GM18858 (cell line): ENCODE measurements at regions not wholly inside any gene's neighbourhood (a gene's known extent, or its start where the extent isn't known, plus 50 kb on each side); places are given as distances from the start of the nearest gene placed in this dataset.
A peak's percentile ranks its signal among the peaks of the same experiment; 100 is the strongest.
"Not testable (repeated sequence)": the region's sequence is repeated elsewhere in the genome, so short reads cannot be mapped to it uniquely, and the experiment has no call there.

ENCODE experiments used
- ATAC-seq: cut with Tn5 transposase; IDR thresholded peaks from one replicate; pipeline ENCODE4 v1.9.1; 2021; ENCODE audit not compliant: unreplicated experiment

DNA sequence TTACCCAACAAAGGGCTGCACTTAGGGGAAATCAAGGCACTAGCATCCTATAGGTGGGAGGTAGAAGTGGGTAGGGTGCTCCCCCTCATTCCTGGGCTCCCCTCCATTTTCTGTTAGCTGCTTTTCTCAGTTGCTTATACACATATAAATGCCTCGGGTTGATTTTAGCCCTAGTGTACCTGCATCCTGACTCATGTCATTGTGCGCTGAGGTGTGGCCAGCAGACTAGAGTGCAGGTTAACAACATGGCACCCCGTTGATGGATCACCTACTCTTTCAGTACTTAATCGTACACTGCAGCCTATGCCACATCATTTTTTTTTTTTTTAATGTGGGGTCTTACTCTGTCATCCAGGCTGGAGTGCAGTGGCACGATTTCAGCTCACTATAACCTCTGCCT lies 144.0 kb upstream of the ITGB1 start:
- ATAC-seq: no peak

DNA sequence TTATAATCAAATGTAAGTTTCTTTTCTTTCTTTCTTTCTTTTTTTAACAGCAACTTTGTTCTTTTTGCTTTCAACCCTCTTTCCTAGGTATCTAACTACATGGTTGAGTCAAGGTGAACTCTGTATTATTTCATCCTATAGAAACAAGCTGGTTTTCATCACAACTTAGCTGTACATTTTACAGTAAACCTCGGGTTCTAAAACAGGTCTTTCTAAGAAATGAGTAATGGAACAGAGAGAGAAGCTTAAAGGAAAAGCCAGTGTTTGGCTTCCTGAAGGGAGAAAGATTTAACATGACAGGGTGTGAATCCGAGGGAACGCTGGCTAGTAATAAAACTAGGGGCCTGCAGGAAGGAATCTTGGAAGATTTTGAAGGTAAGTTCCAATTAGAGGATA lies 143.4 kb upstream of the ITGB1 start:
- no peak for ATAC-seq

DNA sequence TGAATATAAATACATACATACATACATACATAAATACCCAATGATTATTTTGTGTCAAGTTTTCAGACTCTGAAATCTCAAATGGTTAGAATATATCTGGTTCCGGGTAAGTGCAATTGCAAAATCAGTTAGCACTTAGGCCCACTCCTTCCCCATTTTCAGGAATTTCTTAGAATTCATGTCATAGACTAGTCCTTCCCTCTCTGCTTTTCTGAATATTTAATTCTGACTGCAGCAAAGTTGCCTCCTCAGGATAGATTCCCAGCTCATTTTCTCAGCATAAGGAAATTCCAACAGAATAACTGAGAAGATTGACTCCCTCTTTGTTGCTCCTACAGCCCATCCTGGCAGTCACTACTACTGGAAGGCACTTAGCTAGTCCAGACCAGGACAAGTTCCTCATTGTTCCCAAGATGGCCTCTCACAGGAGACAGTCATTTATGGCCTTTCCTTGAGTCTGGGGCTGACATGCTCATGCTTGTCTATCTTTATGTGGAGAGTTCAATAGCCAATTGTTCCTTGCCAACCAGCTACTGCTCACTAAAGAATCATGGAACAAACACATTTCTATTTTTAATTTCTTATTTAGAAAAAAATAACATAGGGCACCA lies 142.9 kb upstream of the ITGB1 start:
- no peak for ATAC-seq

DNA sequence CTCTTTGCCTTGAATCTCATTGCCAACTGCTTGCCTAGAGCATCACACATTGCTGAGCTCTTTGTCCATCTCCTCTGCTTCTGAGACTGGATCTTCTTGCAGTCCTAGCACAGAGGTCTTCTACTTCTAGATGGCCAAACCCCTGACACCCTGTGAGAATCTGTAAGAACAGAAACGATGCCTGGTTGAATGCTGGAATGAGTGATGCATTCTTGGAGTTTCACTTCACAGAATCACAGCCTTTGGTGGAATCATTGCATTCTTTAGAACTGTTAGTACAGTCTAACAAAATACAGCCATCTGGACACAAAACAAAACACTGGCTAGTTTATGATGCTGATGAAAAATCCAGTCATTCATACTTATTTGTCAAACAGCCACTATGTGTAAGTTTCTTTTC lies 141.7 kb upstream of the ITGB1 start:
- no peak for ATAC-seq

DNA sequence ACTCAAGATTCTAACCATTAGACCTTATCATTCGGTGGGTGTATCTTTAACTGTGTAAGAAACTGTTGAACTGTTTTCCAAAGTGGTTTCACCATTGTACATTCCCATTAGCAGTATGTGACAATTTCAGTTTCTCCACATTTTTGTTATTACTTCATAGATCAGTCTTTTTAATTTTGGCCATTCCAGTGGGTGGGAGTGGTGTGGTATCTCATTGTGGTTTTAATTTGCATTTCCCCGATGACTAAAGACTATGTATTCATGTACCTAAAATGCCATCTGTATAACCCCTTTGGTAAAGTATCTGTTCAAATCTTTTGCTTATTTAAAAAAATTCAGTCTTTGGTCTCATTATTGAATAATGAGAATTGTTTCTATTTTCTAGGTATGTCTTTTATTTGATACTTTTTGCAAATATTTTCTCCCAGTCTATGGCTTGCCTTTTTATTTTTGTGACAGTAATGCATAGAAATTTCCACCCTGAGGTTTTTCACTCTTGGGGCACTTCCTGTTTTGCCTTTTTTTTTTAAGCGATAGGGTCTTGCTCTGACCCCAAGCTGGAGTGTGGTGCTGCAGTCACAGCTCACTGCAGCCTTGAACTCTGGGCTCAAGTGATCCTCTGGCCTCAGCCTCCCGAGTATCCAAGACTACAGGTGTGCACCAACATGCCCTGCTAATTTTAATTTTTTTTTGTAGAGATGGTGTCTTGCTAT lies 141.1 kb upstream of the ITGB1 start:
- no peak for ATAC-seq

DNA sequence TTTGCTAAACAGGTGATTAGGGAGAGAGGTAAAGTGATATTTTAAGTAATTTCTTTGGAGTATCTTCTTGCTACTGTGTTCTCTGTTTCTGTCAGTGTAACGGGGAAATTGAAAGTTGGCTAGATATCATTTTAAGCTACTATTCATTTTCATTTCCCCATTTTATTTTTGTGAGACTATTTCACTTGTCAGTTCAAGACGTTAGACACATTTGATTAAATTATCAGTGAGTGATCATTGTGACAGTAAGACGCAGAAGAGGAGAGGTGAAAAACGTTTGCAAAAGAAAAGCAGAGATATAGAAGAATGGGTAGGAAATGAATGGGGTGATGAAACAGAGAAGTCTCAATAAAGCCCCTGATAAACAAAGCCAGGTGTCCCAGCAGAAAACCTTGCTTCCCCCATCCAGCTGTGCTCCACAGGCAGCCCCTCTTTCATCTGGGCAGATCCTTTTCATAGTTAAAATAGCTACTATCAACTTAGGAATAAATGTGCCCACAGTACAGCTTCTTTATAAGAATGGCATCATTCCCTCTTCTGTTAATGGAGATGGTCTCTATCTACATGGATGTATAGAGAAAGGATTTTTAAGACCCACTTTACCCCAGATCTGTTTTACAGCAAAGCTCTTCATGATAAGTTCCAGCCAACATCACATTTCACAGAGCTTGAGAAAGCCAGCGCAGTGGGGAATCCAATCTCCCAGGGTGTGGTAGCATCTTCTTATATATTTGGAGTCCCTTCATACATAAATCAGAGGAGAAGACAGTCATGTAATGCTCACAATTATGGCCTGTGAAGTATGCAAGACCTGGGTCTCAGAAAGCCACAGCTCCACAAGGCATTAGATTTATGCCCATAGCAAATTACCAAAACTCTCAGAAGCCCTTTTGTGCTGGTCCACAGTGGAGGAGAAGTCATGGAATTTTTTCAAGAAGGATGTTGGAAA lies 138.1 kb upstream of the ITGB1 start:
- ATAC-seq: peak; percentile 81

DNA sequence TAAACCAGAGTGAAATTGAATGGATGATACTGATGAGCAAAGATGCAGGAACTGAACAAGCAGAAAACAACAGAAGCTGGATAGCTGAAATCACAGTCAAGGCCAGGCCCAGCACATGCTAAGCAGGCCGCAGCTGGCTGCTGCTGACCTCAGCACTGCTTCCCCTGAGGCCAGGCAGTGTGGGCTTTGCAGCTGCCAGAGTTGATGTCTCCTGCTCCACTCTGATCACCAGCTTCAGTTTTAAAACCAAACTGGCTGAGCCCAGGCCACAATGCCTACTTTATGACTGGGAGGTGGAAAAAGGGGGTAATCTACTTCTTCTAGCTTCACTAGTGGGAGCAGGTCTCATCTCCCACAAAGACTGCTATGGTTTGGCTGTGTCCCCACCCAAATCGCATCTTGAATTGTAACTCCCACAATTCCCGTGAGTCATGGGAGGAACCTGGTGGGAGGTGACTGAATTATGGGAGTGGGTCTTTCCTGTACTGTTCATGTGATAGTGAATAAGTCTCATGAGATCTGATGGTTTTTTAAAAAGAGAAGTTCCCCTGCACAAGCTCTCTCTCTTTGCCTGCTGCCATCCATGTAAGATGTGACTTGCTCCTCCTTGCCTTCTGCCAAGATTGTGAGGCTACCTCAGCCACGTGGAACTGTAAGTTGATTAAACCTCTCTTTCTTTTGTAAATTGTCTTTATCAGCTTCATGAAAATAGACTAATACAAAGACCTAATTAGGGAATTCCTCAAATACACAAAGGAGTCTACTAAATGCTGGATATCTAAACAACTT lies 136.4 kb upstream of the ITGB1 start:
- no peak for ATAC-seq

DNA sequence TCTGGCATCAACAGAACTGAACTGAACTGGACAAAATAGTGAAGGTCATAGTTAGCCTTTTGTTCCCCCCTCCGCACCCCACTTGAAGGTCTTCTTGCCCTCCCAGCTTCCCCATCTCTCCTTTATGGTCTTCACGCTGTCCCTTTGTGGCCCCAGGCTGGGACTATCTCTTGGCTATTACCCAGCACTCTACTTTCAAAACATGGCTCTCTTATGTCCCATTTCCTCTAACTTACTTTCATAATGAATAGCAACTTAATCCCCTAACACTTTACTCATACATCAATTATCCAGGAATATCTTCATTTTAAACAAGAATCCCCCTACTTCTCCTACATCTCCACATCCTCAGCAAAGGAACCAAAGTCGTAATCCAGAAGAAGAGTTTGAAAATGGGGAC lies 135.3 kb upstream of the ITGB1 start:
- peak; percentile 36 for ATAC-seq

DNA sequence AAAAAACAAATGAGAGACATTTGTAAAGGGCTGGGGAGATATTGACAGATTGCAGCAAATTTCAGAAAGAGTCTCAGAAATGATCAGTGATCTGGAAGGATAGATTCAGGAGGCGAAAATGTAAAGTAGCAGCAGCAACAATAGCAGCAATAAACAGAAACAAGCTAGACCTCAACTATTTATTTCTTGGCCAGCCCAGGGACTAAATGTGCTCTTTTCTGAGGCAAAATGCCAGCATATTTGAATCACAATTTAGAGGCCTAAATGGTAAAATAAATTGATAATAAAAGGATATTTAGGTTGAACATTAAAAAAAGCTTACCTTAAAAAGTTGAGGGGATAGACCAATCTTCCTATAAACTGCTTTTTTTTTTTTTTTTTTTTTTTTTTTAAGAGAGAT lies 134.6 kb upstream of the ITGB1 start:
- no peak for ATAC-seq

DNA sequence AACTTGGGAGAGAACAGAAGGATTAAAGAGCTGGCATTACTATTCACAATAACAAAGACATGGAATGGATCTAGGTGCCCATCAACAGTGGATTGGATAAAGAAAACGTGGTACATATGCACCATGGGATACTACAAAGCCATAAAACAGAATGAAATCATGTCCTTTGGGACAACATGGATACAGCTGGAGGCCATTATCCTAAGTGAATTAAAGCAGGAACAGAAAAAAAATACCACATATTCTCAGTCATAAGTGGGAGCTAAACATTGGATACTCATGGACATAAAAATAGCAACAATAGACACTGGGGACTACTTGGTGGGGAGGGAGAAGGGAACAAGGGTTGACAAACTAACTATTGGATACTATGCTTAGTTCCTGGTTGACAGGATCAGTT lies 133.2 kb upstream of the ITGB1 start:
- no peak for ATAC-seq

DNA sequence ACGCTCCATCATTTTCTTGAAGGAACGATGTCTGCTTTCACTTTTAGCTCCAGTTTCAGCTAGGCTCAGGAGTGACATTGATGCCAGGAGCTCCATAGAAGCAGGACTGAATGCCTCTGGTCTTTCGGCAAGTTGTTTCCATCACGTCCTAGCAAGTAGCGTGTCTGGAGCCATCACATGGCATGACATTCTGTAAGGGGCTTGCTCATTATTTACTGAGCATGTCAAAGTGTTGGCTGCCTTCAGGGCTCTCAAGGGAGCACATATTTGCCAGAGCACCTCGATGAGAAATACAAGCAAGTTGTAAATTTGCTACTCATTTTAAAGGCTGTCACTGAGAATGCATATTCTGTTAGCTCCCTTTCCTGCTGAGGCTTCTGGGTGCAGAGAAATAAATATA lies 131.0 kb upstream of the ITGB1 start:
- ATAC-seq: no peak

DNA sequence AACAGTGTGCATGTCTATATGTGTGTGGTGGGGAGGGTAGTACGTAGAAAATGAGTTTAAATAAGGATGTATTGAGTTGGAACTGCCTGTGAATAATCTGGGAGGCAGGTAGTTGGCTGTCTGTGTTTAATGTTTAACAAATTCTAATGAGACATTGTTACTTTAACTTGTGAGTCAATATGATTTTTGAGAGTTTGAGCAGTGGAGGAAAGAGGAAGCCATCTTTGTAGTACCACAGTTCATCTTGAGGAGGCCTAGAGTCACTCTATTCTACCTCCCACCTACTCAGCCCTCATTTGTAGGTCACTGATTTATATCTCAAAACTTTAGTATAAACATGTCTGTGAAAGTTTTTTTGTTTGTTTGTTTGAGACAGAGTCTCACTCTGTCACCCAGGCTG lies 129.9 kb upstream of the ITGB1 start:
- no peak for ATAC-seq

DNA sequence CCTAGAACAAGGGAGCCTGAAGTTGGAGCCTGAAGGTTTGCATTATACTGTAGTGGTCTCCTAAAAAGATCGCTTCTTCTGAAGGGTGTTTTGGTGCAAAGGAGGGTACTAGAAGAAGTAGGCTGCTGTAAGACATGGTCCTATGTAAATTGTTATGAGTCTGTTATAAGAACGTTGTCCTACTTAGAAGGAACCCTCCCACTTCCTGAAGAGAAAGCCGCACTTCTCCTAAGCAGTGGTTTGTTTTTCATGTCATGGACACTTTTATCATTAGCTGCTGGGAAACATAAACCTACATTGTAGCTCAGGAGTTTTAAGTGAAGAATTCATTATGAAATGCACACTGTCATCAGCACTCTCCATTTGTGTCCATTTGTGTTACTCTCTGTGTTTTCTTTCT lies 129.1 kb upstream of the ITGB1 start:
- no peak for ATAC-seq

DNA sequence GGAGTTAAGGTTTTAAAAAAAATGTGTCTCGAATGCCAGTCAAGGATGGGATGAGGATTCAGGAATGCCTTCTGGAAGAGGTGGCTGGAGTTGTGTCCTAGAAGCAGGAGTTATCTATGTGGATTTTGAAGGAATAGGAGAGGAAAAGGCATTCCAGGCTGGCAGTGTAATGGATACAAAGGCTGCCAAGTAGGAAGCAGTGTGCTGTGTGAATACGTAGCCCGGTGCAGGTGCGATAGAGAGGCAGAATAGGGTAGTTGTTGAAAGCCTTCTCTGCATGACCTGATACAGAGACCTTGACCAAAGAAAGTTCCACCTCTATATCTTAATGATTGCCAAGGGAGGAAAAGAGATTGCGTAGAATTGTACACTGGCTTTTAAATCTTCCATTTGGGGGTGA lies 128.1 kb upstream of the ITGB1 start:
- no peak for ATAC-seq

DNA sequence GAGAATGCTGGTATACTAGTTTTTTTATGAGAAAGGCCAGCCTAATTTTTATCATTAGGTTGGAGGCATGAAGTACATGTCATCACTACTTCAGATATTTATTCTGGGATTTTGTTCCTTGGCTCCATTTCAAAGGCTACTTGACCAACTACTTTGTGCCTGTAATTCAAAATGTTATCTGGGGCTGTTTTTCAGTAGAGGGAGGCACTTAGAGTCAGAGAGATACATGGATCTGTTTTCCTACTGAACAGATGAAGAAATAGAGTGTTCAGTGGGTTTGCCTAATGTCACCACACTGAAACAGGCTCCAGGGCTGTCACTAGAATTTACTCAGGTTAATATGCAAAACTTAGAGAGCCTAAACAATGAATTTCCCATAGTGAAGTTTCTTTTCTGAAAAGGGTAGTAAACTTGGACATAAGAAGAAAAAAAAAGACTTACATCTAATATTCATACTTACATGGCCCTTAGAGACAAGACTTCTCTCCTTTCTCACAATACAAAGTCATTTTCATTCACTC lies 127.3 kb upstream of the ITGB1 start:
- ATAC-seq: no peak

DNA sequence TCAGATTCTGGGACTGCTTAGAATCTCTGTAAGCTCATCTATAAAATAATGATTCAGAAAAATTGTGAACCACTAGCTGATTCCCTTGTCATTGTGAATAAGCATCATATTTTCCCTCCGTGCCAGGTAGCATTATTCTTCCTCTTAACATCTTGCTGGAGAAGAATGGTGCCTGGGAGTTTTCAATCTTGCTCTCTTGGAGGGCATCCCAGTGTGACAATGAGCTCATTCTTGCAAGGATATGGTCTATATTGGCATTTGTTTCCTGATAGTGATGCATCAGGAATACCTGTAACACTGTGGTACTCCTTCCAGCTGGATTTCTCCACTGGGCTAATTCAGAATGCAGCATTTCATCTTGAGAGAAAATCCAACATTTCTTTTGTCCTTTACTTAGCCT lies 126.4 kb upstream of the ITGB1 start:
- ATAC-seq: no peak

DNA sequence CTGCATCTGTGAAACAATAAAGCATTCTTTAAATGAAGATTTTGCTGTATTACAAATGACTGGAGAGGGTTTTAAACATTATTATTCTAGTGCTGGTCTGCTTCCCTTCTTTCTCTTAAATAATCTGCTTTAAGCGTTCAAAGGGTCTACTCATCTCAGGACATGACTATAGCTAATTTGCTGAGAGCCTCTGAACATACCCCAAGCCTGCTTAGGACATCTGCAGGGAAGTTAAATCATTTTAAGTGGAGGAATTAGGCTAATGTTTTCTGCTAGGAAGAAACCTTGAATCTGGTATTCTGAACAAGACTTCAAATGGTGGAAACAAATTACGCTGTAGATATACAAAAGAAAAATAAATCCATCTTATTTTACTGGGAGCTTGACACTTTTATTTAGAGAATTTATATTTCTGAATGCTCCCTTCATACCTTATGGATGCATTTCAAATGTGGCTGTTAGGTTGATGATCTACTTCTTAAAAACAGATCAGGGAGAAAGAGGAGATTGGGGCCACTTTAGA lies 124.4 kb upstream of the ITGB1 start:
- no peak for ATAC-seq

DNA sequence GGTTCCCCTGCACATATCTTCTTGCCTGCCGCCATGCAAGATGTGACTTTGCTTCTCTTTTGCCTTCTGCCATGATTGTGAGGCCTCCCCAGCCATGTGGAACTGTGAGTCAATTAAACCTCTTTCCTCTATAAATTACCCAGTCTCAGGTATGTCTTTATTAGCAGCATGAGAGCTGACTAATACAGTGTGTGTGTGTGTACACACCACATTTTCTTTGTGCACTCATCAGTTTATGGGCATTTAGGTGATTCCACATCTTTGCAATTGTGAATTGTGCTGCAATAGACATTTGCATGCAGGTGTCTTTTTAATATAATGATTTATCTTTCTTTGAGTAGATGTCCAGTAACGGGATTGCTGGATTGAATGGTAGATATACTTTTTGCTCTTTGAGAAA lies 122.4 kb upstream of the ITGB1 start:
- ATAC-seq: not testable (repeated sequence)

DNA sequence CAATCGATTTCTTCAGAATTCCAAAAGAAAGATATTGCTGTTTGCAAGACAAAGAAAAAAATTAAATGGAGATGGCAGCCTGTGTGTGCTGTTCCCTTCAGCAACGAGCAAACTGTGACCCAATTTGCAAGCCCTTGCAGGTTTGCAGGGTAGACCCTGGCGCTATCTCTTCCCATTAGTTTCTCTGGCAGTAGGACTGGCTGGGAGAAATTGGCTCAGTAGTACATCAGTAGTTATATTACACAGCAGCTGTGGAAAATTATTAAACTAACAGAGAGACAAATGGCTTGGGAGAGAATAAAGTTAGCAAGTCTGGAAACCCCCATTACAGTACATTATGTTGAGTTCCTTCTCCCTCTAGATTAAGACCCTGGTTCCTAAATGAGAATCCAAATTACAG lies 116.4 kb upstream of the ITGB1 start:
- ATAC-seq: no peak

DNA sequence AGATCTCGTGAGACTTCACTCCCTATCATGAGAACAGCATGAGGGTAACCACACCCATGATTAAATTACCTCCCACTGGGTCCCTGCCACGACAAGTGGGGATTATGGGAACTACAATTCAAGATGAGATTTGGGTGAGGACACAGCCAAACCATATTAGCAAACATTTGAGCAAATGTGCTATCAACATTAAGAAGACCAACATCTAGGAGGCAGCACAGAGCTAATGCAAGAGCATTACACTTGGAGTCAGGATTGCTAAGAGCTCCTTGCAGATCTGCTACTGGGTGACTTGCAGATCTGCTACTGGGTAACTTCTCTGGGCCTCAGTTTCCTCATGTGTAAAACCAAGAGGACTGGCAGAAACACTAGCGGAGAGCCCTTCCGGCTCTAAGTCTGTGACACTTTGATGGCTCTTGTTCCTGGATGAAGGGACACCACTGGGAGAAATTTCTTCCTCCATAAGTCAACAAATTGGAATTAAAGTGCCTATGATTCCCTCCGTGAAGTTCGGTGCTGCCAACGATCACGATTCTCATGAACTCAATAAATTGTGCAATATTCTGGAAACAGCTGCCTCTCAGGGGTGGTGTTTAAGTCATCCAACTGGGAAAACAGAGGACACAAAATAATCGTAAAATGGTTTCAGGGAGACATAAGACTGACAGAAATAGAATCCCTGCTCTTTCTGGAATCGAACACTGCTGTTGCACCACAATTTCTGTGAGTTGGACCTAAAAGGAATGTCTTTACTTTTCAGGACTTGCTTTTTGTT lies 115.8 kb upstream of the ITGB1 start:
- no peak for ATAC-seq
